Activated naive CD8-positive, alpha-beta T cell treated with anti-CD3 and anti-CD28 coated beads, Interleukin-2, amount 10 ng/mL, durations not matched to agents 7 days and 5 days (primary cell): ENCODE measurements at regions not wholly inside any gene's neighbourhood (a gene's known extent, or its start where the extent isn't known, plus 50 kb on each side); places are given as distances from the start of the nearest gene placed in this dataset.
"Not testable (repeated sequence)": the region's sequence is repeated elsewhere in the genome, so short reads cannot be mapped to it uniquely, and the experiment has no call there.

ENCODE experiments used
- ATAC-seq: fragments of 150-1000 bp; cut with Tn5 transposase; one replicate; pipeline ENCODE4 v1.10.0; 2021; ENCODE audit warnings: low read depth, moderate library complexity
- POLR2A ChIA-PET: fragments of 350-600 bp; sonication (Branson Sonifier 250); formaldehyde crosslinking; loops from one replicate; lab custom pipeline; 2021; ENCODE audit warnings: antibody characterized with exemption; lab: Charles Lee
- DNase-seq: peaks from one replicate; pipeline ENCODE4 v3.0.0; 2021
- H3K27ac Mint-ChIP-seq: one replicate; pipeline ENCODE4 v1.8.0; 2022; ENCODE audit warnings: mild to moderate bottlenecking, mixed read lengths
- H3K27me3 Mint-ChIP-seq: one replicate; pipeline ENCODE4 v1.8.0; 2022; ENCODE audit warnings: mild to moderate bottlenecking, moderate library complexity, mixed read lengths
- H3K36me3 Mint-ChIP-seq: one replicate; pipeline ENCODE4 v1.8.0; 2021; ENCODE audit warnings: mild to moderate bottlenecking, mixed read lengths
- H3K4me1 Mint-ChIP-seq: one replicate; pipeline ENCODE4 v1.8.0; 2021; ENCODE audit warnings: mixed read lengths
- H3K4me3 Mint-ChIP-seq: one replicate; pipeline ENCODE4 v1.8.0; 2022; ENCODE audit warnings: mild to moderate bottlenecking, moderate library complexity, mixed read lengths
- H3K9me3 Mint-ChIP-seq: one replicate; pipeline ENCODE4 v1.8.0; 2021; ENCODE audit warnings: mixed read lengths

- no peak overlapping the region for H3K27ac Mint-ChIP-seq
- no peaks in the 10 kb centered on the region for H3K9me3 Mint-ChIP-seq
- DNase-seq (no peak), ATAC-seq (no peak)
- H3K4me3 Mint-ChIP-seq = no peak overlapping the region
- H3K36me3 Mint-ChIP-seq = peaks cover 1% of the 10 kb centered on the region
- H3K4me1 Mint-ChIP-seq = no peaks in the 10 kb centered on the region
- POLR2A ChIA-PET = no interaction called here
- H3K27me3 Mint-ChIP-seq = no peaks in the 10 kb centered on the region
Observed at GRCh38 chrX:121150217-121150616, 102.8 kb downstream of the GLUD2 start.

- peaks cover 1% of the 10 kb centered on the region for H3K36me3 Mint-ChIP-seq
Observed at GRCh38 chrX:121151293-121151692, 103.9 kb downstream of the GLUD2 start.

GRCh38 chrX:121154858-121155404 lies 107.5 kb downstream of the GLUD2 start:
- ATAC-seq (no peak), DNase-seq (no peak)
- H3K27me3 Mint-ChIP-seq = no peaks in the 10 kb centered on the region
- peaks cover 2% of the 10 kb centered on the region for H3K4me1 Mint-ChIP-seq
- H3K36me3 Mint-ChIP-seq = peaks cover 2% of the 10 kb centered on the region
- no peak overlapping the region for H3K4me3 Mint-ChIP-seq
- no peaks in the 10 kb centered on the region for H3K9me3 Mint-ChIP-seq
- POLR2A ChIA-PET = no interaction called here
- no peak overlapping the region for H3K27ac Mint-ChIP-seq

More at GRCh38 chrX:121151293-121151692, 103.9 kb downstream of the GLUD2 start:
- H3K4me1 Mint-ChIP-seq = no peaks in the 10 kb centered on the region
- H3K27ac Mint-ChIP-seq = no peak overlapping the region
- DNase-seq (no peak), ATAC-seq (no peak)
- no peak overlapping the region for H3K4me3 Mint-ChIP-seq
- no peaks in the 10 kb centered on the region for H3K9me3 Mint-ChIP-seq
- POLR2A ChIA-PET = no interaction called here
- H3K27me3 Mint-ChIP-seq = no peaks in the 10 kb centered on the region

- ATAC-seq (no peak), DNase-seq (no peak)
- Mint-ChIP-seq H3K27ac (no peak overlapping the region), H3K27me3 (no peaks in the 10 kb centered on the region), H3K4me1 (peaks cover 7% of the 10 kb centered on the region), H3K4me3 (no peak overlapping the region), H3K9me3 (no peaks in the 10 kb centered on the region), H3K36me3 (peaks cover 2% of the 10 kb centered on the region)
- POLR2A ChIA-PET = no interaction called here
Observed at GRCh38 chrX:121160987-121161386, 113.6 kb downstream of the GLUD2 start.

GRCh38 chrX:121161501-121161933 lies 114.1 kb downstream of the GLUD2 start:
- ATAC-seq (no peak), DNase-seq (no peak)
- Mint-ChIP-seq H3K4me3 (no peak overlapping the region), H3K9me3 (no peaks in the 10 kb centered on the region), H3K4me1 (peaks cover 7% of the 10 kb centered on the region), H3K27ac (no peak overlapping the region), H3K36me3 (peaks cover 2% of the 10 kb centered on the region), H3K27me3 (no peaks in the 10 kb centered on the region)
- POLR2A ChIA-PET = no interaction called here

GRCh38 chrX:121163443-121163842 lies 116.0 kb downstream of the GLUD2 start:
- H3K4me1 Mint-ChIP-seq = peaks cover 5% of the 10 kb centered on the region
- H3K4me3 Mint-ChIP-seq = no peak overlapping the region
- no peaks in the 10 kb centered on the region for H3K36me3 Mint-ChIP-seq
- no peaks in the 10 kb centered on the region for H3K9me3 Mint-ChIP-seq
- POLR2A ChIA-PET = no interaction called here
- no peaks in the 10 kb centered on the region for H3K27me3 Mint-ChIP-seq
- ATAC-seq (no peak), DNase-seq (no peak)
- H3K27ac Mint-ChIP-seq = no peak overlapping the region

- H3K4me1 Mint-ChIP-seq = peaks cover 5% of the 10 kb centered on the region
- H3K27me3 Mint-ChIP-seq = no peaks in the 10 kb centered on the region
- no peak overlapping the region for H3K27ac Mint-ChIP-seq
- DNase-seq (no peak), ATAC-seq (no peak)
- H3K9me3 Mint-ChIP-seq = no peaks in the 10 kb centered on the region
- no peaks in the 10 kb centered on the region for H3K36me3 Mint-ChIP-seq
- no peak overlapping the region for H3K4me3 Mint-ChIP-seq
- POLR2A ChIA-PET = no interaction called here
Observed at GRCh38 chrX:121165930-121166359, 118.5 kb downstream of the GLUD2 start.

GRCh38 chrX:121169099-121170035 lies 122.0 kb downstream of the GLUD2 start:
- Mint-ChIP-seq H3K9me3 (no peaks in the 10 kb centered on the region), H3K27ac (no peak overlapping the region), H3K36me3 (no peaks in the 10 kb centered on the region), H3K4me1 (no peaks in the 10 kb centered on the region), H3K4me3 (no peak overlapping the region), H3K27me3 (no peaks in the 10 kb centered on the region)
- ATAC-seq (no peak), DNase-seq (no peak)
- POLR2A ChIA-PET = no interaction called here

- no peaks in the 10 kb centered on the region for H3K9me3 Mint-ChIP-seq
- no peaks in the 10 kb centered on the region for H3K36me3 Mint-ChIP-seq
- H3K4me3 Mint-ChIP-seq = no peak overlapping the region
- no peaks in the 10 kb centered on the region for H3K27me3 Mint-ChIP-seq
- no peak for ATAC-seq
- H3K4me1 Mint-ChIP-seq = no peaks in the 10 kb centered on the region
- no peak for DNase-seq
- POLR2A ChIA-PET = no interaction called here
- H3K27ac Mint-ChIP-seq = no peak overlapping the region
Observed at GRCh38 chrX:121172703-121173102, 125.3 kb downstream of the GLUD2 start.

- Mint-ChIP-seq H3K27me3 (no peaks in the 10 kb centered on the region), H3K4me1 (no peaks in the 10 kb centered on the region), H3K36me3 (no peaks in the 10 kb centered on the region), H3K9me3 (peaks cover 2% of the 10 kb centered on the region), H3K27ac (no peak overlapping the region), H3K4me3 (no peak overlapping the region)
- DNase-seq = no peak
- ATAC-seq = no peak
- POLR2A ChIA-PET = no interaction called here
Observed at GRCh38 chrX:121179972-121180371, 132.6 kb downstream of the GLUD2 start.

- Mint-ChIP-seq H3K36me3 (no peaks in the 10 kb centered on the region), H3K4me3 (no peak overlapping the region), H3K9me3 (no peaks in the 10 kb centered on the region), H3K4me1 (no peaks in the 10 kb centered on the region), H3K27me3 (no peaks in the 10 kb centered on the region), H3K27ac (no peak overlapping the region)
- DNase-seq (no peak), ATAC-seq (no peak)
- POLR2A ChIA-PET = no interaction called here
Observed at GRCh38 chrX:121191779-121192178, 144.4 kb downstream of the GLUD2 start.

GRCh38 chrX:121195719-121196118 lies 148.3 kb downstream of the GLUD2 start:
- POLR2A ChIA-PET = no interaction called here

GRCh38 chrX:121196872-121197444 lies 149.5 kb downstream of the GLUD2 start:
- DNase-seq, H3K4me1 Mint-ChIP-seq, H3K27me3 Mint-ChIP-seq, POLR2A ChIA-PET, H3K9me3 Mint-ChIP-seq, H3K27ac Mint-ChIP-seq, ATAC-seq, H3K36me3 Mint-ChIP-seq, H3K4me3 Mint-ChIP-seq: not testable (repeated sequence)

More at GRCh38 chrX:121195719-121196118, 148.3 kb downstream of the GLUD2 start:
- Mint-ChIP-seq H3K27me3 (no peaks in the 10 kb centered on the region), H3K9me3 (no peaks in the 10 kb centered on the region), H3K36me3 (no peaks in the 10 kb centered on the region), H3K4me3 (no peak overlapping the region), H3K4me1 (no peaks in the 10 kb centered on the region), H3K27ac (no peak overlapping the region)
- no peak for ATAC-seq
- DNase-seq = no peak

GRCh38 chrX:121208563-121208962 lies 161.2 kb downstream of the GLUD2 start:
- no peaks in the 10 kb centered on the region for H3K27me3 Mint-ChIP-seq
- H3K36me3 Mint-ChIP-seq = no peaks in the 10 kb centered on the region
- no peak overlapping the region for H3K27ac Mint-ChIP-seq
- DNase-seq (no peak), ATAC-seq (no peak)
- POLR2A ChIA-PET = no interaction called here
- no peaks in the 10 kb centered on the region for H3K4me1 Mint-ChIP-seq
- H3K4me3 Mint-ChIP-seq = no peak overlapping the region
- no peaks in the 10 kb centered on the region for H3K9me3 Mint-ChIP-seq
